ENCODE measurements at regions not wholly inside any gene's neighbourhood (a gene's known extent, or its start where the extent isn't known, plus 50 kb on each side); places are given as distances from the start of the nearest gene placed in this dataset.

DNA sequence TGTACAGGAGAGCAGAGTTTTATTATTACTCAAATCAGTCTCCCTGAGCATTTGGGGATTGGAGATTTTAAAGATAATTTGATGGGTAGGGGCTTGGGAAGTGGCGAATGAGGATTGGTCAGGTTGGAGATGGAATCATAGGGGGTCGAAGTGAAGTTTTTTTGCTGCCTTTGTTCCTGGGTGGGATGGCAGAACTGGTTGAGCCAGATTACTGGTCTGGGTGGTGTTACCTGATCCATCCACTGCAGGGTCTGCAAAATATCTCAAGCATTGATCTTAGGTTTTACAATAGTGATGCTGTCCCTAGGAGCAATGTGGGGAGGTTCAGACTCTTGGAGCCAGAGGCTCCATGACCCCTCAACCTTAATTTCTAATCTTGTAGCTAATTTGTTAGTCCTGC, 108.8 kb downstream of the BACH1 start:
- no peak for TF ChIP-seq RFX1 (IDR thresholded peaks at IDR 0.05)
- TF ChIP-seq ATF7 (IDR thresholded peaks at IDR 0.05) = no peak
- TF ChIP-seq, protein P1, sequence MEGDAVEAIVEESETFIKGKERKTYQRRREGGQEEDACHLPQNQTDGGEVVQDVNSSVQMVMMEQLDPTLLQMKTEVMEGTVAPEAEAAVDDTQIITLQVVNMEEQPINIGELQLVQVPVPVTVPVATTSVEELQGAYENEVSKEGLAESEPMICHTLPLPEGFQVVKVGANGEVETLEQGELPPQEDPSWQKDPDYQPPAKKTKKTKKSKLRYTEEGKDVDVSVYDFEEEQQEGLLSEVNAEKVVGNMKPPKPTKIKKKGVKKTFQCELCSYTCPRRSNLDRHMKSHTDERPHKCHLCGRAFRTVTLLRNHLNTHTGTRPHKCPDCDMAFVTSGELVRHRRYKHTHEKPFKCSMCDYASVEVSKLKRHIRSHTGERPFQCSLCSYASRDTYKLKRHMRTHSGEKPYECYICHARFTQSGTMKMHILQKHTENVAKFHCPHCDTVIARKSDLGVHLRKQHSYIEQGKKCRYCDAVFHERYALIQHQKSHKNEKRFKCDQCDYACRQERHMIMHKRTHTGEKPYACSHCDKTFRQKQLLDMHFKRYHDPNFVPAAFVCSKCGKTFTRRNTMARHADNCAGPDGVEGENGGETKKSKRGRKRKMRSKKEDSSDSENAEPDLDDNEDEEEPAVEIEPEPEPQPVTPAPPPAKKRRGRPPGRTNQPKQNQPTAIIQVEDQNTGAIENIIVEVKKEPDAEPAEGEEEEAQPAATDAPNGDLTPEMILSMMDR (IDR thresholded peaks at IDR 0.05 in 2 of 3, conservative IDR thresholded peaks at IDR 0.05 in 1 of 3; ENCODE audit: insufficient read depth in 2 of 3, low read depth in 1 of 3, low read length in 3 of 3) = no peak
- TF ChIP-seq IRF2 (CRISPR knock-in tag; IDR thresholded peaks at IDR 0.05) = no peak
- TF ChIP-seq SMARCC2 (IDR thresholded peaks at IDR 0.05; ENCODE audit: low read depth) = no peak
- no peak for TF ChIP-seq POLR2A (conservative IDR thresholded peaks at IDR 0.05)
- no peak for TF ChIP-seq RAD51 (IDR thresholded peaks at IDR 0.05; ENCODE audit: borderline replicate concordance, low read depth)
- TF ChIP-seq ZFX (CRISPR knock-in tag; IDR thresholded peaks at IDR 0.05) = no peak
- no peak for TF ChIP-seq KAT8 (IDR thresholded peaks at IDR 0.05; ENCODE audit: low read depth)
- no peak for TF ChIP-seq KLF10 (CRISPR knock-in tag; IDR thresholded peaks at IDR 0.05)
- no peak for TF ChIP-seq GABPB2 (CRISPR knock-in tag; conservative IDR thresholded peaks at IDR 0.05)
- TF ChIP-seq, protein P2, sequence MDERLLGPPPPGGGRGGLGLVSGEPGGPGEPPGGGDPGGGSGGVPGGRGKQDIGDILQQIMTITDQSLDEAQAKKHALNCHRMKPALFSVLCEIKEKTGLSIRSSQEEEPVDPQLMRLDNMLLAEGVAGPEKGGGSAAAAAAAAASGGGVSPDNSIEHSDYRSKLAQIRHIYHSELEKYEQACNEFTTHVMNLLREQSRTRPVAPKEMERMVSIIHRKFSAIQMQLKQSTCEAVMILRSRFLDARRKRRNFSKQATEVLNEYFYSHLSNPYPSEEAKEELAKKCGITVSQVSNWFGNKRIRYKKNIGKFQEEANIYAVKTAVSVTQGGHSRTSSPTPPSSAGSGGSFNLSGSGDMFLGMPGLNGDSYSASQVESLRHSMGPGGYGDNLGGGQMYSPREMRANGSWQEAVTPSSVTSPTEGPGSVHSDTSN (CRISPR knock-in tag; IDR thresholded peaks at IDR 0.05; ENCODE audit: low read depth) = no peak
- TF ChIP-seq, protein P2 (tag; conservative IDR thresholded peaks at IDR 0.05; ENCODE audit: low read depth) = no peak
- TF ChIP-seq PHF20 (IDR thresholded peaks at IDR 0.05; ENCODE audit: partially characterized antibody) = no peak
